ENCODE measurements at regions not wholly inside any gene's neighbourhood (a gene's known extent, or its start where the extent isn't known, plus 50 kb on each side); places are given as distances from the start of the nearest gene placed in this dataset.
"Not testable (repeated sequence)": the region's sequence is repeated elsewhere in the genome, so short reads cannot be mapped to it uniquely, and the experiment has no call there.

DNA sequence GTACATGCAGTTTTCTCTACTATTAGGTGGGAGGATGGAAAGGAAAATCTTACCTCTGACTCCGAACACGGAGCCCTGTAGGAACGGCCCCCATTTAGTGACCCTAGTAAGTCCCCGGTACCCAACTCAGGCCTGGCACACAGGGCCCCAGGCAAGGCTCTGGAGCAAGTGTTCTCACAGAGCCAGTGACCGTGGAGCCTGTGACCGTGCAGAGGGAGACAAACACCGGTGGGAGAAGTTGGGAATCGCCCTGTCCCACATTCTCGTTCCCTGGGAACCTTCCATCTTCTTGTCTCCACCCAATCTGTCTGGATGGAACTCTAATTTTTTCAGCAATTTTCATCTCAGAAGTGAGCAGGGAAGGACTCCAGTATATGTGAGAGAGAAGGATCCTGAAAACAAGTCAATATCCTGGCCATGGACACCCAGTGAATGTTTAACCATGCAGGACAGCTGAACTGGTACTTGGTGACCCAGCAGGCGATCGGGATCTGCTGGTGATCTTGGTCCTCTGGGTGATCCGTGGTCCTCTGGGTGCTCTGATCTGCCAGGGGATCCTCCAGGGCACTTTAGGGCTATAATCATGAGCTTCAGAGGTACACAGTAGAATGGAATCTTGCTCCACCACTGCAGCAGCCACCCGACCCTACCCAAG lies 348.6 kb upstream of the ID2 start:
- no peak for DNase-seq (ENCODE audit: low read depth in 2 of 2)

DNA sequence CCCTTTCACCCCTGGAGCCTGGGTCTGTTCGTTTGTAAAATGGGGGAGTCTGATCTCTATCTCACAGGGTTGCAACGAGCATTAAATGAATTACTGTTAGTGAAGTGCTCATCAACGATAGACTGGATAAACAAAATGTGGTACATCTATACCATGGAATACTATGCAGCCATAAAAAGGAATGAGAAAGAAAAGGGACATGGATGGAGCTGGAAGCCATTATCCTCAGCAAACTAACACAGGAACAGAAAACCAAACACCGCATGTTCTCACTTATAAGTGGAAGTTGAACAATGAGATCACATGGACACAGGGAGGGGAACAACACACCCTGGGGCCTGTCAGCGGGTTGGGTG lies 348.0 kb upstream of the ID2 start:
- not testable (repeated sequence) for DNase-seq (ENCODE audit: low read depth in 2 of 2)

DNA sequence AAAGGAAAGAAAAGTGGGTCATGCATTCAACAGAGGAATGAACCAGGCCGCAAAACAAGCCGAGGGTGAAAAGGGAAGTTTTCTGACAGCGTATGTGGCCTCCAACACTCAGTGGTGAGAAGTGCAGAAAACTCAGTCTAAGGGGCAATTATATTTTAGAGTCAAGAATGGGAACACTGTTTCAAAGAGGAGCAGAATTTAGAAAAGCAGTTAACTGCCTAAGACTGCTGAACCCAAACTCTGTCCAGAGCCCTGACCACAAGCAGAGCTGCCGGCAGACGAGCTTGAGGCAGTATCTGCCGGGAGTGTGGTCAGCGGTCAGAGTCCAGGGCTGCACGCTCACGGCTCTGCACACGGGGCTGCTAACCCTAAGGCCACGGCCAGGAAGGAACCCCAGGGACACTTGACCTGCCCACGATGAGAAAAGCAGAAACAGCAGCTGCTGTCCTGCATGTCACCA lies 347.0 kb upstream of the ID2 start:
- DNase-seq (ENCODE audit: low read depth in 2 of 2): no peak

DNA sequence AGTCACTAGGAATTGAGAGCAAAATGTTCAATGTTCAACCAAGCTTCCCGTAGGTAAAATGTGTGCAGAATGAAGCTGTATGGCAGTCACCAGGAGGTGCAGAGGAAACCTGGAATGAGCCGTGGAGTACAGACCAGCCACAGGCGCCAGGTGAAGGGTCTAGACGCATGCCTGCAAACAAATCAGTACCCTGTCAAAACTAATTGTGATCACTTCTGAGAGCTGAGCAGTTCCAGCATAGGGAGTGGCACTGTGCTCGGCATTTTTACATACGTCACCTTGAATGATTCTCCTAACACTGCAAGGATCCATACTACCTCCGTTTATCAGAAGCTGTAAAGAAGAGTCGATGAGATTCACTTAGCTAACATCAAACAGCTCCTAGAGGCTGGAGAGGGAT lies 346.1 kb upstream of the ID2 start:
- no peak for DNase-seq (ENCODE audit: low read depth in 2 of 2)

DNA sequence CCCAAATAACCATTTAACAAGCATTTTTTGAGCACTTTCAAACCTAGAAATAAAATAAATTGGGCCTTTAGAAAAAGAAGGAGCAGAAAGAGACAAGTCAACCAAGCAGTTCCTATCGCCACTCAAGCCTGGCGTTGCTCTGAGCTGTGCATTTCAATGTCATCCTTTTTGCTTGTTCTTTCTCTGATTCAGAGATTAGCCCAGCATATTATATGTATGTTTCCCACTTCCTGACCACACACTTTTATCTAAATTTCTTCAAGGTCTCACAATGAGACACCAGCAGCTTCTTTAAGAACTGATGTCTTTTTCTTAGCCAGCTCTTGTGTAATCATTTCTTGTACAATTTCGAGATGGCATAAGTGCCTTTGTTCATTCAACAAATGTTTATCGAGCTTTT lies 344.5 kb upstream of the ID2 start:
- no peak for DNase-seq (ENCODE audit: low read depth in 2 of 2)

DNA sequence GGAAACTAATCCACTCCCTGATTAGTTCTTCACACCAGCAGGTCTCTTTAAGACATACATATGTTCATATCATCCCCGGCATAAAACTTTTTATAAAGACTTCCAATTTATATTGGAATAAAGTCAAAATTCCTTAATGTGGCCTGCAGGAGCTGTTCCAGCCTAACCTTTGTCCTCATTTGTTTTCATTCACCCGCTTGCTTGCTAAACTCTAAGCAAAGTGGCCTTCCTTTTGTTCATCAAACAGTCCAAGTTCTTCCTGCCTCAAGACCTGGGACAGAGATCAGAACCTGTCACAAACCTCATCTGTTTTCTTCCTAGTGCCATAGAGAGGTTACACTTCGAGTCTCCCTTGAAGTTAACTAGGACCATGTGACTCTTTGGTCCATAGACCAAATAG lies 339.4 kb upstream of the ID2 start:
- DNase-seq (ENCODE audit: low read depth in 2 of 2): no peak

DNA sequence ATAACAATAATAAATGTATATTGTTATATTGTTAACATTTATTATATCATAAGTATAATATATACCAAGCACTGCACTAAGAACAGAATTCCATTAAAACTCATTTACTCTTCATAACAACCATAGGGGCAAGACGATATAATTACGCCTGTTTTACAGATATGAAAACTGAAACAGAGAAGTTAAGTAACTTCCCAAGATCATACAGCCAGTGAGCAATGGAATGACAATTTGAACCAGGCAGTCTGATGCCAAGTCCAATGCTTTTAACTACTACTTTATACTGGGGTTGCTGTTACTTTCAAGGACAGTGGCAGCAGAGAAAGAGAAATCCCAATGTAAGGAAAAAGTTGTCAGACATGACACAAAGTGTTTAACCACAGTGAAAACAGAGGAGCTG lies 338.8 kb upstream of the ID2 start:
- DNase-seq (ENCODE audit: low read depth in 2 of 2): no peak

DNA sequence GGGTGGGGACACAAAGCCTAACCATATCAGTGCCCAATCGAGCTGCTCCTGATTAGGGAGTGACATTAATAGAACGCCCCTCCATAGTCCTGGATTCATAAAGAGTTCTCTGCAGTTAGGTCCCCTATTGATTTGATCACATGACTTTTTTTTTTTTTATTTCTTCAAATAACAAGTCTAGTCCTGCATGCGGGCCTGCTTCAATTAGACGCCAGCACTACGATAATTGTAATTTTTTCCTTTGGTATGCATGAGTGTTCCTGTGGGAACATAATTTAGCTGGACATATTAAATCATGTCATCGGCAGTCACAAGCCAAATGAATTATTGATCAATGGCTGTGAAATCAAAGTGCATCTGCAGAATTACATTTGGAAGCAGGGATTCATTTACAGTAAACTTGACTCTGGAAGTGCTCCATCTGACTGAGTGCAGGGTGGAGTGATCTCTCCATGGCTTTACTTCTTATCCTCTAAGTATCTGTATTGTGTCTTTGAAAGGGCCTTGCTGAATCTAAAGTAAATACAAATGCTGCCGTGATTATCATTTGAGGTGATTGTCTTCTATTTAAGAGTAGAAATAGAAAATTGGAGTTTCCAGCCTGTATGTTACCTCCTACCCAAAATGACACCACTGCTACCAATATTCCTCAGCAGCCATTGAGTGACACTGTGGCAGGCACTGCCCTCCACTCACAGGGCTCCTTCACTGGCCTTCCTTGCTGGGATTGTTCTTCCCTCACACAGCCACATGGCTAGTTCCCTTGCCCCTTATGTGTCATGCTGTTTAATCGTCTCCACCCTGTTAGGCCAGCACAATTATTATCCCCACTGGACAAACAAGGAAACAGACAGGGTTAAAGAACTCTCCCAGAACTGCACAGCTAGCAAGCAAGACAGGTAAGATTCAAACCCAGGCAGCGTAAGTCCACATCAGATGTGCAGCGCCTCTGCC lies 337.4 kb upstream of the ID2 start:
- DNase-seq (ENCODE audit: low read depth in 2 of 2): no peak

DNA sequence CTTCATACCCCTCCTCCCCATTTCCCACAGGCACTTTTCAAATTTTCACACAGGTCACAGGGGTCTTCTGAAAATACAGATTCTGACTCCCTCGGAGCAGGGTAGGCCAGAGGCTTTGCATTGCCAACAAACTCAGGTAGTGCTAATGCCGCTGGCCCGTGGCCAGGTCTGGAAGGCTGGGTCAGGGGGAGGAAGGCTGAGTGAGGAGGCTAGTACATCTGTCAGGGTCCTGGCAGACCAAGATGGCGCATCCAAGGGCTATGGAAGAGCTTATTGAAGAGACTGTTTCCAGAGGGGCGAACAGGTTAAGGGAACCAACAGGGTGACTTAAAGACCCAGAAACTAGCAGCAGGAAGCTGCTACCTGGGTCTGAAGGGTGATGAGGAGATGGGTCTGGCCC lies 336.7 kb upstream of the ID2 start:
- DNase-seq (ENCODE audit: low read depth in 2 of 2): no peak

DNA sequence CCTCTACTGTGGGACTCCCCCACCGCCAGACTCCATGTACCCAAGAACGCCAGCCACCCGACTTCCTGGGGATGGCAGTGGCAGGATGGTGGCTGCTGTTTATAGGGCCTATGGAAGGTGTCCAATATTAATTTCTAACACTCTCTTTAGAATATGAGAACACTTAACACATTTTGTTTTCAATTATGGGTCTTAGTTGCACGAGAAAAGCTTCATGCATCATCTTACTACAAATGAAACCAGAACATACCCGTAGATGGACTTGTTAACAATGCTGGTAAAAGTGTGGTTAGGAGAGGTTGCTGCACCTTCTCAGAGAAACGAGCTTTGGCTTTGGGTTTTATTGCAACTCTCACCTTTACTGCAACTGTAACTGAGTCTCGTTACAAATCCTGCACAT lies 335.6 kb upstream of the ID2 start:
- no peak for DNase-seq (ENCODE audit: low read depth in 2 of 2)

DNA sequence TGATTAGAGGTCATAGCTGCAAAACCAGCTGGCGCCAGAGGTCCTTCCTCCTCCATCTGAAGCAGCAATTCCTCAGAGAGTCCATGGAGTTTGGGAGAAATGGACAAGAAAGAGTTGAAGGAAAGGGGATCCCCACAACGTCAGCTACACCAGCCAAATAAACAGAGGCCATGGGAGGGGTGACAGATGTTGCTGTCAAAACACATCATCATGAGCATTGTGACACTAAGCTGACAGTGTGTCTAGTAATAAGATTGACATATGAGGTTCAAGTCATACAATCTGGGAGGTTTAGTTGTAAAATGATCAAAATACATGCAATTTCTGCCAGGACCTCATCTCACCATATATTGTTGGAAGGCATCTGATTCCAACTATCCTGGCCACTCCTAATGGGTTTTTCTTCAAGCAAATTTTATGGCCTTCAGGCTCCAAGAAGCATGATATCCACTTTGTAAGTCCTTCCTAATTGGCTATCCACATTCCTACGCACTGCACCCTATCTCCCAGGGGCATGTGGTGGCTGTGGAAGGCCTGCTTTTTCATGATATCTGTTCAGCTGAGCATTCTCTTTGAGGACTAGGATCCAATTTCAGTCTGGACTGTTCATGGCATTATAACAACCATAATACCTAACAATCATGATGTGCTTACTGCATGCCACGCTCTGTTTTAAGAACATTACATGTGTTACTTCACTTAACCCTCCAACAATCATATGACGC lies 335.0 kb upstream of the ID2 start:
- no peak for DNase-seq (ENCODE audit: low read depth in 2 of 2)

DNA sequence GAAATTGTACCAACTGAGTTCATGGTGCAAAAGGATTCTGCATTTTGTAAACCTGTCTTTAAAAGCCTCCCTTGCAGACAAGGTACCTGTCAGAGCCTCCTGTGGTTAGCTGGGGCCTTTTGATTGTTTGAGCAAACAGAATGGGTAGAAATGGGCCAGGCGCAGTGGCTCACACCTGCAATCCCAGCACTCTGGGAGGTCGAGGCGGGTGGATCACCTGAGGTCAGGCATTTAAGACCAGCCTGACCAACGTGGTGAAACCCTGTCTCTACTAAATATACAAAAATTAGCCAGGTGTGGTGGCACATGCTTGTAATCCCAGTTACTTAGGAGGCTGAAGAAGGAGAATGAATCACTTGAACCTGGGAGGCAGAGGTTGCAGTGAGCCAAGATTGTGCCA lies 332.9 kb upstream of the ID2 start:
- DNase-seq (ENCODE audit: low read depth in 2 of 2): not testable (repeated sequence)

DNA sequence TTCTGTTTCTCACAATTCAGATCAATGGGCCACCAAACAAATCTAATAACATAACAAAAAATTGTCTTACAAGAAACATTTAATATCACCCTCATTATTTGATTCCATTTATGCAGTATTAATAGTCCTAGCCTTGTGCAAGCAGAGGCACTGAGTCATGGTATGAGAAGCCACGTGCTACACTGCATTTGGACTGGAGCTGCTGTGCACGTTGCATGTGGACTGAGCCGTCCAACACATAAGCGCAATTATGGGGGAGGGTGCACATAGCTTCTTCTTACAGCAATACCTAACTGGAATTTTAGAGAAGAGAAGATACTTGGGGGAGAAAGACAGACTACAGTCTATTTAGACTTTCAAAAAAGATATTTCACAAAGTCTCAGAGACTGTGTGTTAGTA lies 329.6 kb upstream of the ID2 start:
- DNase-seq (ENCODE audit: low read depth in 2 of 2): no peak

DNA sequence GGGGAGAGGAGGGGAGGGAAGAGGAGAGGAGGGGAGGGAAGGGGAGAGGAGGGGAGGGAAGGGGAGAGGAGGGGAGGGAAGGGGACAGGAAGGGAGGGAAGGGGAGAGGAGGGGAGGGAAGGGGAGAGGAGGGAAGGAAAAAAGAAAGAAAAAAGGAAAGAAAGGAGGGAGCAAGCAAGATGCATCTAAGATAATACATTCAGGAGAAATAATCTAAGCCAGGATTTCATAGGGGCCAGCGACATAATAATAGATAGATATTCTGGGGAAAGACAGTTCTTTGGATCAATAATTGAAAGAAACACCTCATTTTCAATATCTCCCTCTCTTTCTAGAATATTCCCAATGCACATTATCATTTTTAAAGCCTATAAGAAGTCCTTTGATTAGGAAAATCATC lies 328.9 kb upstream of the ID2 start:
- no peak for DNase-seq (ENCODE audit: low read depth in 2 of 2)

DNA sequence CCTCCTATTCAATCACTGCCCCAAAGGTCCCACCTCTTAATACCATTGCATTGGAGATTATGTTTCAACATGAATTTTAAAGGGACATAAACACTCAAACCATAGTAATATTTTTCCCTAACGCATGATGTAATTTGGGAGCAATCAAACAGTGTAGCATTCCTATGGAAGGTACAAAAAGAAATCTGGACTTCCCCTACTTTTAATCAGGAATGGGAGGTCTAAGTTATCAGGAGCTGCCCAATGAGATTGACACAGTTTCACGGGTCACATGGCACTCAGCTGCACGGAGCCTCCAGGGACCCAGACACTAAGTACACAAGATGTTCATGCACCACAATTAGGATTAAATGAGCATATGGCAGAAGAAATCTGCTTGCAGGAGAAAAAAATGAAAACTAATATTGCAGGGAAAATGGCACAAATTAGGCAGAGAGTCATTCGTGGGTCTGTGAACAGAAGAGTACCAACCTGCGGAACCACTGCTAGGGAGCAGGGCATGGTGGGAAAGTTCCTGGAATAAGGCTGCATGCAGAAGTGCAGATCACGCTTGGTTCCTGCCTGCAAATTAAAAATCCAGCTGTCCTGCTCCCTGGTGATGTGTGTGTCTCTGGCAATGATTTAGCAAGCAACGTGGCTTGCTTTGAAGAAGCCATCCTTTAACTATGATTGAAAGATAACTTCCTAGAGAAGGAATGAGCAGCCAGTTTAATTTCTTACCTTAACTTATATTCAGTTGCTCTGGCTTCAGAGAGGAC lies 326.6 kb upstream of the ID2 start:
- DNase-seq (ENCODE audit: low read depth in 2 of 2): no peak

DNA sequence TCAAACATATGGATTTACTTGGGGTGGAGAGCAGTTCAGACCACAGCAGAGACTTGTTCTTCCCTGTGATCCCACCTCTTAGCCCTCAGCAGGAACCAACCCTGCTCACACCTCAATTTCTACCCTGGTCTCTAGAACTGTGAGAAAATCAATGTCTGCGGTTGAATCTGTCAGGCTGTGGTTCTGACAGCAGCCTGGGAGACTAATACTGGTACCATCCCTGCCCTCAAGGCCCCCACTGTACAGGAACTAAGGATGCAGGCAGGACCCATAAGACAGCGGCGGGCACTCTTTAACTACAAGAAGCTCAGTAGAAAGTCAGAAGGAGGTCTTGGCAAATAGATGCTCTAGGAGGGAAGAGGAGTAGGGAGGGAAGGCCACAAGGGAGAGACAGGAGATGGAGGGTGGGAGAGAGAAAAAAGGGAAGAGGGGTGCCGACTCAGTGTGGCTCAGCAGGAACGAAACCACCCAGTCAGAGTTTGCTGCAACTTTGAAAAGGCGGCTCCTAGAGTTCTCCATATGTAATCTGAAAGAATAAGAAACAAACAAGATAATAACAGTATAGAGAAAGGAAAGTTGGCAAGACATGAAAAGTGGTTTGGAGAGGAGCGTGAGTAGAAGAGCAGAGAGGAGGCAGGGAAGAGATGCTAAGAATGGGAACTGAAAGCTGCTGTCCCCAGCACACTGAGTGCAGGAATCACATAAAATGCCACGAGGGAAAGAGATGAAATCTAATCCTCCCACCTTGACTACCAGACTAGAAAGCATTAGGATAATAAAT lies 323.9 kb upstream of the ID2 start:
- no peak for DNase-seq (ENCODE audit: low read depth in 2 of 2)

DNA sequence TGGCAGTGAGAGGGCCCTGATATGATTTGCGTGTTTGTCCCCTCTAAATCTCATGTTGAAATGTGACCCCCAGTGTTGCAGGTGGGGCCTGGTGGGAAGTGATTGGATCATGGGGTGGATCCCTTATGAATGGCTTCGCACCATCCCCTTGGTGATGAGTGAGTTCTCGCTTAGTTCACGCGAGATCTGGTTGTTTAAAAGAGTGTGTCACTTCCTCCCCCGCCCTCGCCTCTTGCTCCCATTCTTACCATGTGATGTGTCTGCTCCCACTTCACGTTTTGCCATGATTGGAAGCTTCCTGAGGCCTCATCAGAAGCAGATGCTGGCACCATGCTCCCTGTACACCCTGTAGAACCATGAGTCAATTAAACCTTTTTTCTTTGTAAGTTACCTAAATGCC lies 319.9 kb upstream of the ID2 start:
- no peak for DNase-seq (ENCODE audit: low read depth in 2 of 2)

DNA sequence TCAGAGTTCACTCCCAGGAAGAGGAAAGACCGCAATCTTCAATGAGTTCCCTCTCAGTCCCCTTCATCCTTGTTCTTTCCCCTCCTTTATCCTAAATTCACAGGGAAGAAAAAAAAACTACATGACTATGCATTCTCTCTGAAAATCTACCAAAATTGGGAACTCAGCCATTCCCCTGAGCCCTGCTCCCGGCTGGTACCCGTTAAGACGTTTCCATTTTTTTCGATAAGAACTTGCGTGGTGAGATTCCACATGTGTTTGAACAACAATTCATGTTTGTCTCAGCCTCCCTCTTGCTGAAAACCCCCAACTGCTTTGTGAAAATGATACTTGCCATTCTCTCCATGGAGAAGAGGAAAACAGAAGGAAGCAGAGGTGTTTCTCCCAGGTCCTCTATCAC lies 318.7 kb upstream of the ID2 start:
- DNase-seq (ENCODE audit: low read depth in 2 of 2): no peak

DNA sequence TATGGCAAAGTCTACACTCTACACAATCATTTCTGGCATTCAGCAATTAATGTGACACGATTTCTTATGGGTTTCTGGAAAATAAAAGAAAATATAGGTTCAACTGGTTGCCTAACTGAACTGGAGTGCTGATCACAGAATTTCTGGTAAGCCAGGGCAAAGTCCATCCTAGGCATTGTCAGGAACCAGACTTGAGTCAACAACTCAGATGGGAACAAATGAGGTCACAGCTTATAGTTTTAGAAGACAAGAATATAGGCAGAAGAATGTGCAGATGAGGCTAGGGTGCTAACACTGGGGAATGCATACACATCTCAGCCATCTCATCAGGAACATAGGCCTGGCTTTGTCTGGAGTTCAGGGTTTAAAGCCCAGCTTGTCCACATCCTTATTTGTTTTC lies 317.2 kb upstream of the ID2 start:
- no peak for DNase-seq (ENCODE audit: low read depth in 2 of 2)

DNA sequence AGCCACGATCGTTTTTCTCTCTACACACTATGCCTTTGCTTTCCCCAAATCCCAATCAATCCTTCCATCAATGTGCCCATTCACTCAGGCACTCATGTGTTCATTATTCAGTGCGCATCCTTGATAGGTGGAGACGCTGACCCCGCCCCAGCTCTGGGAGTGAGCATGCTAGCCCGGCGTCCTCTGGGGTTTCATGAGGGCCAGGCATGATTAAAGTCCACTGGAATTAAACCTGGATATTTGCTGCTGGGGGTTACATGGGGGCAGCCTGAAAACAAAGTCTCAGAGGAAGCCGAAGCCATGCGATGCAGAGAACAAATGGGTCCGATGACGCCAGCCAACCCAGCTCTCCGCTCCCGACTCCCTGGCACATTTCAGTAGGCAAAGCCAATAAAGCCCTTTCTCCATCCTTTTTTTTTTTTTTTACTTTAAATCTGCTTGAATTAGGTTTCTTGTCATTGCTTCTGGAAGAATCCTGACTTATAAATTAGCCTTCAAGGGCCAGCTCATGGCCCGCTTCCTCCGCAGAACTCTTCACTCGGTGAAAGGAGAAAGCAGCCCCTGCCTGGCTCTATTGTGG lies 316.4 kb upstream of the ID2 start:
- DNase-seq (ENCODE audit: low read depth in 2 of 2): no peak

DNA sequence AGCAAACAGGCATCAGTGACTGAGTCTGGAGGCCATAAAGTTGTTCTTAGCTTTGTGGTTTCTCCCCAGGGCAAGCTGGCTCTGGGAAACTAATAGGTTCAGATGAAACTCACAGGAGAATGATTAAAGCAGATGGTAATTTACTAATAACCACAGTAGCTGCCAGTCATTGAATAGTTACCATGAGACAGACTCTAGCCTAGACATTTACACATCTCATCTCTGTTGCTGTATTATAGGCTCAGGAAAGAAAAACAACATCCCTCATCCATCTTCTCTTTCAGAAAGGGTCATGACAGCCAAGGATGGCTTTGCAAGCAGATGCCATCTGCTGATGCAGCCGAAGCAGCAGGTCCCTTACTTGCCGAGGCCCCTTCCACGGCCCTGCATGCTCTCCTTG lies 314.0 kb upstream of the ID2 start:
- no peak for DNase-seq (ENCODE audit: low read depth in 2 of 2)
